ENCODE measurements at regions not wholly inside any gene's neighbourhood (a gene's known extent, or its start where the extent isn't known, plus 50 kb on each side); places are given as distances from the start of the nearest gene placed in this dataset.

GRCh38 chr21:27683292-27683691 is 716.4 kb upstream of the ADAMTS5 start:
- H3K9me3 ChIP-seq (ENCODE audit: insufficient read depth, low read depth, low read length) = no peaks in the 10 kb centered on the region
- H2AFZ ChIP-seq (ENCODE audit: low read depth, low read length) = no peak overlapping the region
- Mint-ChIP-seq H3K36me3 (ENCODE audit: low read depth, unreplicated experiment) (no peaks in the 10 kb centered on the region), H3K4me3 (ENCODE audit: unreplicated experiment) (no peak overlapping the region), H3K4me1 (ENCODE audit: low read depth, unreplicated experiment) (peaks cover 13% of the 10 kb centered on the region), H3K27ac (ENCODE audit: unreplicated experiment) (no peak overlapping the region), H3K27me3 (ENCODE audit: low read depth, unreplicated experiment) (no peaks in the 10 kb centered on the region), H3K9me3 (ENCODE audit: unreplicated experiment) (no peaks in the 10 kb centered on the region)
- TF ChIP-seq EZH2 (IDR thresholded peaks at IDR 0.05; ENCODE audit: insufficient read depth, low read length) (no peak), CTCF (IDR thresholded peaks at IDR 0.05; ENCODE audit: insufficient read depth, low read depth, low read length) (no peak)
- no peaks in the 10 kb centered on the region for H3K4me1 ChIP-seq (ENCODE audit: insufficient read depth, low read length)
- no peak overlapping the region for H3K4me2 ChIP-seq (ENCODE audit: low read length)
- H3K27me3 ChIP-seq (ENCODE audit: insufficient read depth, low read length) = no peaks in the 10 kb centered on the region
- no peak overlapping the region for H3K9ac ChIP-seq (ENCODE audit: low read length)
- no peaks in the 10 kb centered on the region for H4K20me1 ChIP-seq (ENCODE audit: insufficient read depth, low read length)
- H3K4me3 ChIP-seq (ENCODE audit: insufficient read depth, low read depth, low read length) = no peak overlapping the region
- H3K27ac ChIP-seq (ENCODE audit: low read depth, low read length) = no peak overlapping the region
- H3K79me2 ChIP-seq (ENCODE audit: insufficient read depth, low read length) = no peaks in the 10 kb centered on the region
- no peaks in the 10 kb centered on the region for H3K36me3 ChIP-seq (ENCODE audit: insufficient read depth, low read length)
- DNase-seq (ENCODE audit: low read depth) (no peak), FAIRE-seq (no peak)

- no peak for DNase-seq (ENCODE audit: low read depth)
- peaks cover 13% of the 10 kb centered on the region for H3K4me1 Mint-ChIP-seq (ENCODE audit: low read depth, unreplicated experiment)
Measured at GRCh38 chr21:27681841-27682240, 715.0 kb upstream of the ADAMTS5 start.

More at GRCh38 chr21:27681841-27682240, 715.0 kb upstream of the ADAMTS5 start:
- H3K36me3 ChIP-seq (ENCODE audit: insufficient read depth, low read length) = no peaks in the 10 kb centered on the region
- H3K79me2 ChIP-seq (ENCODE audit: insufficient read depth, low read length) = no peaks in the 10 kb centered on the region
- no peaks in the 10 kb centered on the region for H3K27me3 ChIP-seq (ENCODE audit: insufficient read depth, low read length)
- TF ChIP-seq EZH2 (IDR thresholded peaks at IDR 0.05; ENCODE audit: insufficient read depth, low read length) = no peak
- no peak for TF ChIP-seq CTCF (IDR thresholded peaks at IDR 0.05; ENCODE audit: insufficient read depth, low read depth, low read length)
- H3K27ac Mint-ChIP-seq (ENCODE audit: unreplicated experiment) = peak overlapping the region; percentile 84
- H3K27ac ChIP-seq (ENCODE audit: low read depth, low read length) = no peak overlapping the region
- H3K4me1 ChIP-seq (ENCODE audit: insufficient read depth, low read length) = no peaks in the 10 kb centered on the region
- no peak overlapping the region for H2AFZ ChIP-seq (ENCODE audit: low read depth, low read length)
- H3K36me3 Mint-ChIP-seq (ENCODE audit: low read depth, unreplicated experiment) = no peaks in the 10 kb centered on the region
- no peak overlapping the region for H3K9ac ChIP-seq (ENCODE audit: low read length)
- H3K4me3 Mint-ChIP-seq (ENCODE audit: unreplicated experiment) = no peak overlapping the region
- H4K20me1 ChIP-seq (ENCODE audit: insufficient read depth, low read length) = no peaks in the 10 kb centered on the region
- no peak for FAIRE-seq
- no peaks in the 10 kb centered on the region for H3K9me3 Mint-ChIP-seq (ENCODE audit: unreplicated experiment)
- H3K4me2 ChIP-seq (ENCODE audit: low read length) = no peak overlapping the region
- H3K27me3 Mint-ChIP-seq (ENCODE audit: low read depth, unreplicated experiment) = no peaks in the 10 kb centered on the region
- no peak overlapping the region for H3K4me3 ChIP-seq (ENCODE audit: insufficient read depth, low read depth, low read length)
- no peaks in the 10 kb centered on the region for H3K9me3 ChIP-seq (ENCODE audit: insufficient read depth, low read depth, low read length)
